ENCODE measurements at regions not wholly inside any gene's neighbourhood (a gene's known extent, or its start where the extent isn't known, plus 50 kb on each side); places are given as distances from the start of the nearest gene placed in this dataset.

- TF ChIP-seq POLR2A (IDR thresholded peaks at IDR 0.05) = no peak
- no peak for TF ChIP-seq CTCF (IDR thresholded peaks at IDR 0.05)
Measured at GRCh38 chr11:122258446-122259194, 142.6 kb upstream of the BLID start.

Data from body of pancreas (tissue), 4 donors.